H9 (cell line): ENCODE measurements at regions not wholly inside any gene's neighbourhood (a gene's known extent, or its start where the extent isn't known, plus 50 kb on each side); places are given as distances from the start of the nearest gene placed in this dataset.

ENCODE experiments used
- DNase-seq: peaks from one replicate; pipeline ENCODE4 v3.0.0-alpha.2; 2017
- H2AFZ ChIP-seq: one replicate; pipeline ENCODE4 v1.6.1; 2013; ENCODE audit warnings: mild to moderate bottlenecking, low read length, control low read depth, moderate library complexity
- H2AK5ac ChIP-seq: 2 replicates; pipeline ENCODE4 v1.6.1; 2013; ENCODE audit warnings: low read length, control low read depth, mixed read lengths; ENCODE audit not compliant: insufficient read length
- H2BK120ac ChIP-seq: one replicate; pipeline ENCODE4 v1.6.1; 2013; ENCODE audit warnings: low read depth, mild to moderate bottlenecking, low read length, control low read depth, inconsistent platforms; ENCODE audit not compliant: poor library complexity, severe bottlenecking
- H2BK12ac ChIP-seq: 2 replicates; pipeline ENCODE4 v1.6.1; 2013; ENCODE audit warnings: low read length, control low read depth, mixed read lengths, low read depth; ENCODE audit not compliant: insufficient read length
- H2BK15ac ChIP-seq: 2 replicates; pipeline ENCODE4 v1.6.1; 2013; ENCODE audit warnings: low read depth, low read length, control low read depth
- H2BK20ac ChIP-seq: one replicate; pipeline ENCODE4 v1.6.1; 2013; ENCODE audit warnings: low read depth, mild to moderate bottlenecking, low read length, control low read depth, inconsistent platforms; ENCODE audit not compliant: poor library complexity, severe bottlenecking
- H2BK5ac ChIP-seq: 2 replicates; pipeline ENCODE4 v1.6.1; 2013; ENCODE audit warnings: low read length, control low read depth, mixed read lengths; ENCODE audit not compliant: insufficient read length
- H3K14ac ChIP-seq: 2 replicates; pipeline ENCODE4 v1.6.1; 2013; ENCODE audit warnings: low read length, control low read depth; ENCODE audit not compliant: insufficient read depth
- H3K18ac ChIP-seq: 2 replicates; pipeline ENCODE4 v1.6.1; 2013; ENCODE audit warnings: low read depth, mild to moderate bottlenecking, mixed read lengths, low read length, control low read depth; ENCODE audit not compliant: insufficient read length
- H3K23ac ChIP-seq: 2 replicates; pipeline ENCODE4 v1.6.1; 2013; ENCODE audit warnings: low read length, control low read depth, mixed read lengths, low read depth; ENCODE audit not compliant: insufficient read length
- H3K23me2 ChIP-seq: 2 replicates; pipeline ENCODE4 v1.6.1; 2013; ENCODE audit warnings: low read depth, mild to moderate bottlenecking, mixed read lengths, low read length, control low read depth; ENCODE audit not compliant: insufficient read length, poor library complexity, severe bottlenecking
- H3K27ac ChIP-seq: 2 replicates; pipeline ENCODE4 v1.5.1; 2013; ENCODE audit warnings: low read length, control low read depth, mixed read lengths, low read depth; ENCODE audit not compliant: insufficient read length
- H3K27me3 ChIP-seq: 2 replicates; pipeline ENCODE4 v1.6.1; 2013; ENCODE audit warnings: low read length, control low read depth, inconsistent platforms; ENCODE audit not compliant: insufficient read depth
- H3K4ac ChIP-seq: 2 replicates; pipeline ENCODE4 v1.6.1; 2013; ENCODE audit warnings: low read depth, mild to moderate bottlenecking, control low read depth, inconsistent platforms, low read length, moderate library complexity
- H3K4me1 ChIP-seq: 2 replicates; pipeline ENCODE4 v1.6.1; 2013; ENCODE audit warnings: low read length, control low read depth, inconsistent platforms; ENCODE audit not compliant: insufficient read depth
- H3K4me2 ChIP-seq: 2 replicates; pipeline ENCODE4 v1.6.1; 2013; ENCODE audit warnings: low read length, control low read depth, mixed read lengths; ENCODE audit not compliant: insufficient read length, insufficient read depth
- H3K56ac ChIP-seq: 2 replicates; pipeline ENCODE4 v1.6.1; 2013; ENCODE audit warnings: low read depth, mild to moderate bottlenecking, mixed read lengths, low read length, control low read depth; ENCODE audit not compliant: insufficient read length
- H3K79me1 ChIP-seq: 2 replicates; pipeline ENCODE4 v1.6.1; 2013; ENCODE audit warnings: low read depth, mild to moderate bottlenecking, moderate library complexity, low read length, control low read depth, inconsistent platforms; ENCODE audit not compliant: insufficient read depth, poor library complexity, severe bottlenecking
- H3K79me2 ChIP-seq: 2 replicates; pipeline ENCODE4 v1.6.1; 2013; ENCODE audit warnings: low read length, control low read depth, inconsistent platforms; ENCODE audit not compliant: insufficient read depth
- H3K9ac ChIP-seq: 2 replicates; pipeline ENCODE4 v1.6.1; 2013; ENCODE audit warnings: low read length, control low read depth, mixed read lengths; ENCODE audit not compliant: insufficient read length; ENCODE audit errors: extremely low read depth
- H3K9me3 ChIP-seq: one replicate; pipeline ENCODE4 v1.6.1; 2013; ENCODE audit warnings: low read depth, low read length, inconsistent platforms; ENCODE audit not compliant: control insufficient read depth
- H3T11ph ChIP-seq: one replicate; pipeline ENCODE4 v1.6.1; 2013; ENCODE audit warnings: mild to moderate bottlenecking, low read length, control low read depth, inconsistent platforms
- H4K20me1 ChIP-seq: one replicate; pipeline ENCODE4 v1.6.1; 2013; ENCODE audit not compliant: control insufficient read depth, insufficient read length, insufficient read depth
- H4K5ac ChIP-seq: 2 replicates; pipeline ENCODE4 v1.6.1; 2013; ENCODE audit warnings: low read depth, mild to moderate bottlenecking, mixed read lengths, low read length, control low read depth; ENCODE audit not compliant: insufficient read length
- H4K8ac ChIP-seq: replicated peaks from 2 replicates; pipeline ENCODE4 v1.6.1; 2013; ENCODE audit warnings: low read length, control low read depth, mixed read lengths, low read depth; ENCODE audit not compliant: insufficient read length
- H4K91ac ChIP-seq: 2 replicates; pipeline ENCODE4 v1.6.1; 2013; ENCODE audit warnings: low read depth, mild to moderate bottlenecking, moderate library complexity, mixed read lengths, low read length, control low read depth; ENCODE audit not compliant: insufficient read length
- H3K27ac Mint-ChIP-seq, 3 experiments: 2 replicates in 2 of 3; 3 replicates in 1 of 3; pipeline ENCODE4 v1.8.0; 2020 to 2021; ENCODE audit warnings: mixed read lengths in 3 of 3, mild to moderate bottlenecking in 1 of 3, moderate library complexity in 1 of 3
- H3K27me3 Mint-ChIP-seq: 2 replicates; pipeline ENCODE4 v1.8.0; 2021; ENCODE audit warnings: low read depth, mild to moderate bottlenecking, moderate library complexity, mixed read lengths
- H3K36me3 Mint-ChIP-seq, 3 experiments: 2 replicates in 2 of 3; 3 replicates in 1 of 3; pipeline ENCODE4 v1.8.0; 2020 to 2021; ENCODE audit warnings: low read depth in 3 of 3, mixed read lengths in 3 of 3; ENCODE audit not compliant: insufficient read depth in 1 of 3
- H3K4me1 Mint-ChIP-seq, 2 experiments: 2 replicates each; pipeline ENCODE4 v1.8.0; 2020; ENCODE audit warnings: mixed read lengths in 2 of 2
- H3K4me3 Mint-ChIP-seq, 2 experiments: 2 replicates in 1 of 2; 3 replicates in 1 of 2; pipeline ENCODE4 v1.8.0; 2020 to 2021; ENCODE audit warnings: mild to moderate bottlenecking in 2 of 2, mixed read lengths in 2 of 2, moderate library complexity in 1 of 2
- H3K9me3 Mint-ChIP-seq, 2 experiments: 2 replicates in 1 of 2; 3 replicates in 1 of 2; pipeline ENCODE4 v1.8.0; 2020; ENCODE audit warnings: mild to moderate bottlenecking in 2 of 2, mixed read lengths in 2 of 2, moderate library complexity in 1 of 2
- CTCF ChIP-seq: fragments of 200-600 bp; sonication (generic); conservative IDR thresholded peaks from 3 replicates; pipeline ENCODE4 v1.8.0; 2021; ENCODE audit warnings: antibody characterized with exemption, mild to moderate bottlenecking
- WGBS: extraction: QIAGEN DNeasy Blood & Tissue Kit; methylation state at CpG from one replicate; pipeline ENCODE4 v1.1.7; 2013; ENCODE audit warnings: missing lambda C conversion rate, low lambda C conversion rate, mixed read lengths; ENCODE audit not compliant: insufficient read length; ENCODE audit errors: extremely low coverage; 5-methylcytosine and 5-hydroxymethylcytosine counted together

- no peak overlapping the region for H3T11ph ChIP-seq
- Mint-ChIP-seq H3K4me3 (no peak overlapping the region), H3K27ac (no peak overlapping the region), H3K9me3 (no peaks in the 10 kb centered on the region), H3K4me1 (peaks cover 0 to 5% of the 10 kb centered on the region in 2 experiments; a peak in 2 of 4 replicates), H3K27me3 (no peaks in the 10 kb centered on the region), H3K36me3 (no peaks in the 10 kb centered on the region)
- H3K56ac ChIP-seq: no peak overlapping the region
- no peaks in the 10 kb centered on the region for H3K79me2 ChIP-seq
- no peaks in the 10 kb centered on the region for H3K27me3 ChIP-seq
- H3K79me1 ChIP-seq: no peaks in the 10 kb centered on the region
- no peak overlapping the region for H3K4ac ChIP-seq
- no peak overlapping the region for H3K27ac ChIP-seq
- H3K4me1 ChIP-seq: no peaks in the 10 kb centered on the region
- no peak overlapping the region for H4K5ac ChIP-seq
- no peak overlapping the region for H4K91ac ChIP-seq
- H2BK12ac ChIP-seq: no peak overlapping the region
- H2BK5ac ChIP-seq: no peak overlapping the region
- no peak overlapping the region for H3K9ac ChIP-seq
- no peak overlapping the region for H2BK20ac ChIP-seq
- no peak overlapping the region for H2BK15ac ChIP-seq
- no peak overlapping the region for H3K18ac ChIP-seq
- H3K14ac ChIP-seq: no peak overlapping the region
- H3K23me2 ChIP-seq: no peaks in the 10 kb centered on the region
- H3K4me2 ChIP-seq: no peak overlapping the region
- H2AK5ac ChIP-seq: no peak overlapping the region
- no peak for DNase-seq
- H3K23ac ChIP-seq: no peak overlapping the region
- no peaks in the 10 kb centered on the region for H3K9me3 ChIP-seq
- H4K20me1 ChIP-seq: no peaks in the 10 kb centered on the region
- whole genome bisulfite sequencing: no CpG with 5 or more reads among the region's 3 CpGs
- no peak overlapping the region for H4K8ac ChIP-seq
- H2AFZ ChIP-seq: no peak overlapping the region
- TF ChIP-seq CTCF: no peak
- no peak overlapping the region for H2BK120ac ChIP-seq
These were observed 54.6 kb upstream of the PHLPP1 start for GRCh38 chr18:62660691-62661090.
